Dermis blood vessel endothelial cell (primary cell): ENCODE measurements at regions not wholly inside any gene's neighbourhood (a gene's known extent, or its start where the extent isn't known, plus 50 kb on each side); places are given as distances from the start of the nearest gene placed in this dataset.

ENCODE experiments used
- DNase-seq: peaks from one replicate; pipeline ENCODE4 v3.0.0; 2010

DNA sequence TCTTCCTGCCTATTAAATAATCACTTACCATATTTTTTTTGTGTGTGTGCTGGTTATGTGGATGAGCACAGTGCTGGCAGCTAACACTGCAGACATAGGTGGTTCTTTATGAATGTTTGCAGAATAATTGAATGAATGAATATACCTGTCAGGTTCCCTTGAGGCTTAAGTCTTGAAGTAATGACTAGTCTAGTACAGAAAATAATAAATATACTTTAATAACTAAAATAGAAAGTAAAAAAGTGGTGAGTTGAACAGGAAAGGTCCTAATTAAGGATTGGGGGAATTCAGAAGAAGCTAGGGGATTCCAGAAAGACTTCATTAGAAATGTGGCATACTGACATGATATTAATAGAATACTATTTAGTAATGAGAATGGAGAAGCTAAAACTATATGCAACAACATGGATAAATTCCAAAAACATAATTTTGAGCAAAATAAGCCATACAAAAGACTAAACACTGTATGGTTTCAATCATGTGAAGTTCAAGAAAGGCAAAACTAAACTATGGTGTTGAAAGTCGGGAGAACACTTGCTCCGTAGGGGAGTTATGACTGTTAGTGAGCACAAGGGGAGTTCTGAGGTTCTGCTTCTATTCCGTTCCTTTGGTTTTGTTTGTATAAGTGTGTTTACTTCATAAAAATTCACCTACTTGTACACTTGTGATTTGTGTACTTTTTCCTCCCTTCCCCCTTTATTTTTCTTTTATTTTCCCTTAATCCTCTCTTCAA lies 464.6 kb downstream of the MTX2 start:
- DNase-seq: no peak

DNA sequence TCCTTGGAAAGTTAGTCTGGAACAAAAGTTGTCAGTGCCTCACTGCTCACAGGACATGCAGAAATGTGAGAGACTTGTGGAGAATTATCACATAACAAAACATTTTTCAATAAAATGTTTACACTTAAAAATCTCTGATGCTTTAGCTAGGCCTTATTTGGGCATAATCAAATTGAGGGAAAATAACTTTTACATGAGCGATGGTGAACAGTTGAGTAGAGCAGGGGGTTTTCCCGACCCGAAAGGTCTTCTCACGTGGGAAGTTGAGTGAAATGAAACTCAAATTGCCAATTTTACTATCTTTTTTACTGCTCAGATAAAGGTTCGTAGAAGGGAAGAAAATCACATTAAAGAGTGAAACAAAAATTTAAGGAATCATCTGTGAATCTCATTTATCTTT lies 465.6 kb downstream of the MTX2 start:
- no peak for DNase-seq

- DNase-seq: no peak
These were observed 470.3 kb upstream of the HNRNPA3 start for GRCh38 chr2:176742271-176742670.

DNA sequence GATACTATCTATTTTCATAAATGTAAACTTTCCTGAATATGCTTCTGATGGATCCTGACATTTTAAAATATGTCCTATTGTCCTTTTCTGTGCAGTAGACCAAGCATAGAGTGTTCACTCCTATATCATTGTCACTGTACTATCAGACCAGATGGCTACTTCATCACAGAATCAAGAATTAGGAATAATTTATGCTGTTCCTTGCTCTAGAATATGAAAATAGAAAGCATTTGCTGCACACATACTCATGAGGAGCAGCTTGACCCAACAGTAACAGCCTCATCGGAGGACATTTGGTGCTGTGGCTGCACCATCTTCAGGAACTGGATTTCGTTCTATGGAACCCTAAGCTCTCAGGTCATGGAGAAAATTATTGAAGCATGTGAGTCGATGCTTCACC lies 468.9 kb upstream of the HNRNPA3 start:
- no peak for DNase-seq

- no peak for DNase-seq
These were observed 468.4 kb upstream of the HNRNPA3 start for GRCh38 chr2:176744146-176744545.

- DNase-seq: no peak
These were observed 466.9 kb upstream of the HNRNPA3 start for GRCh38 chr2:176745543-176746200.

DNA sequence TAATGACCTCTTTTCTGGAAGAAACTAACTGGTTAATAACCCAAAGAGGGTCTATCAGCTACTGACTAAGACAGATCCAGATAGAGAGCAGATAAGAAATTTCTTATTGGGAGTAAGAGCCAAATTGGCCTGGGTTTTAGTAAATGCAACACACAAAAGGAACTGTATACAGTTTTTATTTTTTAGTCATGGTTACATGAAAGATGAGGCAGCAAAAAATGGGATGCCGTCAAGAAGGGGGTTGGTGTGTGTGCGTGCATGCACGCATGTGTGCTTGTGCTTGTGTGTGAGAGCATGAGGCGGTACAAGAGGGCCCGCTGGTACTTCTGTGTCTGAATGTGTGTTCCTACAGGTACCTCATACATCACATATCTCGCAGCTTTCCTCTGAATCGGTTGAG lies 466.2 kb upstream of the HNRNPA3 start:
- no peak for DNase-seq

DNA sequence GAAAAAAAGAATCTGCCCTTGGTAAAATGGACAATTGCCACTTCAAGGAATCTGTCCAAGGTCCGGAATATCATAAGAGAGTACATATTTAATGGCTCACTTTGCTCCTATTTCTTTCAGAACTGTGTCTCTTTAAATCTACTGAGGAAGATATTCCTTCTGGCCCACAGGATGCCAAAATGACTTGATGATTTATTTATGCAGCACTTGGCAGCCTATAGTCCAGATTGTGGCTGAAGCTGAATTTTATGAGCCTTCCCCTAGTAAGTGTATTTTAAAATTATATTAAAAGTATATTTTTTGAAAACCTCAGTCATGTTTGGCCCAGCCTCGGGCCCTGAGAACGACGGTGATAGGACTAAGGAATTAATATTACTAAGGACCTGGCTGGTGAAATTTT lies 465.1 kb upstream of the HNRNPA3 start:
- no peak for DNase-seq

DNA sequence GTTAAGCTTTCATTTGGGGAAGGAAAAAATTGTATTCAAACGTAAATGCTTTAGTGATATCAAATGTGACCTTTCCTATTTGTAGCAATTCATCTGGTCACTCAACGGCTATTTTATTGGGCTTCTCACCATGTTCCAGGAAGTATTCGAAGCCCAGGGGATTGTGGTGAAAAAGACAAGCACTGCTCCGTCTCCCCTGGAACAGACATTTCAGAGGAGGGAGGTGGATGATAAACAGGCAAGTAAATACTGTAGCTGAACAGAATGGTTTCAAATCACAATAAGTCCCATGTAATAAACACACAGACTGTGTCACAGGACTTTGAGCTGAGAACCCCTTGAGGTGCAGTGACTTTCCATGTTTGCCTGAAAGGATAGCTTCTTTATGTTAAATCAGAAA lies 464.7 kb upstream of the HNRNPA3 start:
- no peak for DNase-seq

GRCh38 chr2:176748662-176749061 lies 463.9 kb upstream of the HNRNPA3 start:
- DNase-seq: no peak

DNA sequence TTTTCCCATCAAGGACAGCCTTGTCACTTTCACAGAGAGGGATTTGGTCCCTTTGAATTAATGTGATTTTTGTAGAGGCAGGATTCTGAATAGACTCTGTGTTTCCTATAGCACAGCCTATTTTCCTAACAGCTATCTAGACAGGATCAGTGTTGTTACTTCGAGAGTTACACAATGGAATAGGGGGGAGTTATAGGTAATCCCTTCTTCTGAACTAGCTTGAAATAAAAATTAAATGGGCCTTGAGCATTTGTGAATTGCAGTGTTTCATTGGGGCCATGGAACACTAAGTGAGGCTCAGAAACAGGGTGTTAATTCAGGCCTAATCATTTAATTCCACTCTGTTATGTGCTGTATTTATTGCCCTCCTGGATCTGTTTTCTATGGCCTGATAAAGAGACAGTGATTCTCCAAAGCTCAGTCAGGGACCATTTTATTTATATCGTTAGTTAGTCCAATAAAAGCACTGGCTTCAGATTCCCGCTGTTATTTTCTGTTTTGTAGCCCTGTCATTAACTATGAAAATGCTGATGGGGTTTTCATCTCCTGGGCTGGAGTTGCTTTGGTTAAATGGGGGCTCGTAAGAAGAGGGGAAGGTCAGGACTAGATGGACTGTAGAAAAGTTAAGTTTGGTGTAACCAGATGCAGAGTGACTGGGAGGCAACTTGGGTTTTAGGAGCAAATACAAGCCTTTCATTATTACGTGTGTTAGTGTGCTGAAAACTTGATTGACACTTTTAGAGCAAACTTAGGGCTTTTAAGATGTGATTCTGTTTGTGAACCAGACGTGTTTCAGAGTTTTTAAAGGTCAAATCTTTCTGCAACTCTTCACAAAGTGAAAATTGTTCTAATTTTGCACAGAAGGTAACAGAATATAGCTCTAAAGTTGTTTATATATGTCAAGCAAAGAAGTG lies 461.0 kb upstream of the HNRNPA3 start:
- DNase-seq: no peak

DNA sequence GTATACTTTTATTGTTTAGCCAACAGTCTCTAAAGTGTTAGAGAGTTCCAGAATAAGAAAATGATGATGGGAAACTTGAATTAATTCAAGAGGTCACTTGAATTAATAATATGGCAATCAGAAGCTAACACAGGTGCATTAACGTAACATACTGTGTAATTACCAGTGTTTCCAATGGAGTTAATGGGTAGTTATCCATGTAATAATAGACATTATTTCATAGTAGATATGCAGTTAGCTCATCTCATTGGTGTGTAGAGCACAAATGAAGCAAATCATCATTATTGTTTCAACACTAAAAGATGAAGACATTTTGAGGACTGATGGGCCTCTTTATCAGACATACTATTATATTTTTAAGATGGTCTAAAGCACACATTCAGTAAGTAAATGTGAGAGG lies 460.3 kb upstream of the HNRNPA3 start:
- DNase-seq: no peak

- DNase-seq: no peak
These were observed 459.4 kb upstream of the HNRNPA3 start for GRCh38 chr2:176753205-176753604.

DNA sequence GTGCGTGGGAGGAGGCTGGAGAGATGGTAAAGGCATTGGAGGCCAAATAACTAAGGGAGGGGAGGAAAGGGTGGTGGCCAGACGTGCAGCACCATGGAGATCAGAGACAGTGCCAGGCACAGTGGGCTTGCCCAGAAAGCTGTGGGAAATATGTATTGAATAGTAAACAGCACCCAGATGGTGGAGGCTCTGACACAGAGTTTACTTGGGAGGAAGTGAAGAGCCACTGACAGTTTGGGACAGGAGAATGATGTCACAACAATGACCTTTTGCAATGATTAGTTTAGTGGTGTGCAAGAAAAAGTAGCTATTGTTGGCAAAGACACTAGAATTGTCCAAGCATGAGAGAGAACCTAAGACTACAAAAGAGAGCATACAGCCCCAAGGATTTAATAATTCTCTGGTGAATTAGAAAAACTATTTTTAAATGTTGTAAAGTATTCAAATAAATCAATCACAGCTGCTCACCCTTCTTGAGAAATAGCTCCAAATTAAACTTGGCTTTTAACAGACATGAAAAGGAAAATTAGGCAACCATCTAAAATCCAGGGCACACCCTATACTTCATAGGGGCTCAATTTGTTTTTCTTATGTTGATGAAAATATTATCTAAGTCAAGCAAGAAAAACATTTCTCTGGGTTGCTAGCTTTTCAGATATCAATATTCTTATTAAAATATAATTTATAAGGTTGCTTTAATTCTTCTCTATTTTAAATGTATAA lies 458.7 kb upstream of the HNRNPA3 start:
- DNase-seq: no peak

GRCh38 chr2:176755537-176756135 lies 457.0 kb upstream of the HNRNPA3 start:
- no peak for DNase-seq

DNA sequence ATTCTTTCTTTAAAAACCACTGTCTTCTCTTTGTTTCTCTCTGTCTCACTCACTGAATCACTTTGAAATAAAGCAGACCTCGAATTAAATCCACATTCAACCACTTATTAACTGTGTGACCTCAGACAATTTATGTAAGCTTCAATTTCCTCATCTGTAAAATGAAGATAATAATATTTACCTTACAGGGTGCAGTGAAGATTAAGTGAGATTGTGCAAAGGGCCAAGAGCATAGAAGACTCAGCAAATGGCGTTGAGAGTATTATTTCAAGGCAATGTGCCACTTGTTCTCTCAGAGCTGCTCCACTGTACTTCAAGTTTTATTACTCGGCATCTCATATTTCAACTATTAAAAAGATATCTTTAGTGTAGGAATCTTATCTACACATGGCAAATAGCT lies 454.2 kb upstream of the HNRNPA3 start:
- DNase-seq: no peak

DNA sequence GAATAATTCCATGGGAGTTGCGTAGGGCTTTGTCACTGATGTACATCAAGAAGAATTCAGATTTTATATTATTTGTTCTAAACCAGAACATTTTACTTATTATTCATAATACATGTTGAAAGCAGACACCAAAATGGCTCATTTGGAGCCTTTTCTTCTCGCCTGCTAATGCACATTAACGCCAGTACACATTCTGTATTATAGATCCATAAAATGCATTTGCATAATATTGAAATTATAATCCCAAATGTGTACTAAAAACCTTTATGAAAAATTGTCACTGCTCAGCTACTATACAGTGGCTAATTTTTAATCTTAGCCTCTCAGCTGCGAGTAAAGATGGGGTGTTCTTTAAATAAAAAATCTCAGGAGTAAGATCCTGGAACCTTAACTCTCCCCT lies 452.2 kb upstream of the HNRNPA3 start:
- DNase-seq: no peak

DNA sequence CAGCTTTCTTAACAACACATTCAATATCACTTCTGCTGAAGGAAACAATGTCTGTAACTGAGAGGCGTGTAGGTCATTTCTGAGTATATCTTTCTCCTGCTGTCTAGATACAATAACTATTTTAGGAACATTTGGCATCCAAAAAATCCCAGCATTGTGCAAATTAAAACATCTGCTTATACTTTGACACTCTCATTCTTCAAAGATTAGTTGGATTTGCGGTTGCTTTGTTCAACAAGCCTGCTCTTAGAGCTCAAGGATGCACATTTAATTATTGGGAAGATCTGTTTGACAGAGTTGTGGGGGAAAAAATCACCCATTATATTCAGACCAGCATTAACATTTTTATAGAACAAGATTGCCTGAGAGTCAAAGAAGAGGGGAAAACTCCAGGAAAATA lies 449.5 kb upstream of the HNRNPA3 start:
- no peak for DNase-seq

- no peak for DNase-seq
These were observed 448.7 kb upstream of the HNRNPA3 start for GRCh38 chr2:176763851-176764404.

DNA sequence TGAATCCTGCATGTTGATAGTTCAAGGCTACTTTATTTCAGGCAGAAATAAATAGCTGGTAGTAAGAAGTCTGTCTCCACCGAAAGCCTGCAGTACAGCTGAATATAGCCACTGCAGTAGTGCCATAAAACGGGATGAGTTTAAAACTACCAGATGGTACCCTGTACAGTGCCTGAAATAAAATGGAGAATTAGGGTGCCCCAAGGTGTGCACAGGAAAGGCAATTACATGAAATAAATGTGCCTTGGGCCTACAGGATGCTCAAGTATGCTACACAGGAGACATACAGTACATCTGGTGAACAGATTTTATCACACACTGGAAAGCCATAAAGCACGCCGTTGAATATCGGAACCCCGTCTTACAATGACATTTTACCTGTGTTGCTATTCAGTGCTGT lies 447.7 kb upstream of the HNRNPA3 start:
- DNase-seq: no peak

- no peak for DNase-seq
These were observed 446.6 kb upstream of the HNRNPA3 start for GRCh38 chr2:176766005-176766404.

DNA sequence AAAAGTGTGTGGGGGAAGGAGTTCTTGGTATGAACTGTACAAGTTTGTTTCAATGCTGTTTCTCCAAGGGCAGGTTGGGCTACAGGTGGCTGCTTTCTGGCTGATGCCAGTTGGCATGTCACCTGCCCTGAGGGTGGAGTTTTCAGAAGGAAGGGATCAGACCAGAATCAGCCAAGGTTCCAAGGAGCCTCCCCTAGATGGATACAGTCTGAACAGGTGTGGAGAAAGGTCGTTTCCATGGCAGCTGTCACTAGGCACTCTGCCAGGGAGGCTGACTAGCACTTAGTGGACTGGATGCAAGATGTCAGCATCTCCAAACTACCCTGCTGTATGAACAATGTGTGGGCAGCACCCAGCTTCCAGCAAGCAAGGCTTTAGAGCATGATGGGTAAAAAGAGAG lies 444.4 kb upstream of the HNRNPA3 start:
- DNase-seq: no peak
